Renal pelvis (tissue), 1 donor: ENCODE measurements at regions not wholly inside any gene's neighbourhood (a gene's known extent, or its start where the extent isn't known, plus 50 kb on each side); places are given as distances from the start of the nearest gene placed in this dataset.

Source experiments
- DNase-seq: peaks from one replicate; pipeline ENCODE4 v3.0.0-alpha.2; 2013

DNA sequence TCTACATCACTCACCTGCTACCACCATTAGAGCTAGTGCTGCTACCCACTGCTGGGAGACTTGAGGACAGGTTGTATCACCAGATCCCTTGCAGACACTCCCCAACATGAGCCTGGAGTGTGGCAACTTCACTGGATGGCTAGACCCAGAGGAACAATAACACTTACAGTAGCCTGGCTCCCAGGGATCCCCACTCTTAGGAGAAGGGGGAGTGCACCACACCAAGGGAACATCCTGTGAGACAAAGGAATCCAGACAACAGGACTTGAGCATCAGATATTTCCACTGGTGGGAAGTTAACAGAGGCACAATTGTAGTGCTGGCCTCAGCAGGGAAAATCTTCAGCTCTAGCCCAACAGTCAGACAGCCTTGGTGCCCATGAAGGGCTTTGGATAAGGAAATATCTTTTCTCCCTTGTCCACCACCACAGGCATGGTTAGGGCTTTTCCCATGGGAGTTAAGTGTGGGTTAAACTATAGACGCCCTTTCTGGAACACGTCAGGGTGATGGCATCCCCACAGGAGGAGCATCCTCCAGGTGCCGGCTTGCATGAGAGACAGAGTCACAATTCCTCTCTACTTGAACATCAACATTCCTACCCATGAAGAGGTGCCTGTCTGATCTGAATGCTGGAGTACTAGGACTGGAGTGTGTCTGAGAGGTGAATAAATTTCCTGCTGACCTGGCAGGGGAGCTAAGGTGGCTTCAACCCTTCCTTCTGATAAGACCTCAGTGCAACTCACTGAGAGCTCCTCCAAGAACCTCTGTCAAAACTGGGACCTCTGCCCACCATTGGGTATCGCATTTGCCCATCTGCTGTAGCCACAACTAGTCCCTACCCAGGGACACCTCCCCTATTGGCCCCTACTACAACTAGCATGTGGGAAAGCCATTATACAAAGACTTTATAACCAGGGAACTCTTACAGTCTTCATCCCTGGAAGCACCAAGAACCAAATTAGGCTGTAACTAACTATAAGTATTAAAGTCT, 55.4 kb upstream of the SIRPG start:
- no peak for DNase-seq

DNA sequence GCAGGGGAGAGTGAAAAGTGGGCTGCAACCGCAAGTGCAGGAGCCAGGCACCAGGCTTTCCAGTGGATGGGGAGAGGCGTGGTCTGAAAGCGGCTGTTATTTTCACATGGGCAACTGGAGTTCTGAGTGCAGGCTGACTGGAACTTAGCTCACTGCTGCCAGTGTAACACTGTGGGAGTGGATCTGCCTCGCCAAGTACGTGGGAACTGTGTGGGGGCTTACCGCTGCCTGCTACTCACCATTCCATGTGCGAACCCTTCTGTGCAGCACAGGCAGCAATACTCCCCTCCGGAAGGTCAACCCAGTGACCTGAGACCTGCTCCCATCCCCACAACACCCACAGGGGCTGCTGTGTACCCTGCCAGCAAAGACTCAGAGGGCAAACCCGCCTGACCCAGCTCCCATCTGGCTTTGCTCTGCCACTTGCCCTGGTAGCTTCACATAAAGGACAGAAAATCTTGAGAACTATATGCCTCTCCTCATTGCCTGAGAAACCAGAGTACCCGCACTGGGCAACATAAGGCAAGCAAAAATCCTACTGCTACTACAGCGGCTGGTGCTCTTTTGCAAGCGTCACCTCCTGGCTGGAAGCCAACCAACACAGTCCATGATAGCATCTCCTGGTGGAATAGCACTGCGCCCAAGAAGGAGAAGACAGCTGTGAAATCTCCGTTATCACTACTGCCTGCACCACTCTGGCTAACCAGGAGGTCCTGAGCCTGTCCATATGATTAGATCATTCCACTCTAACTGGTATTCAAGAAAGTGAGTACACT, 54.4 kb upstream of the SIRPG start:
- DNase-seq, result no peak

DNA sequence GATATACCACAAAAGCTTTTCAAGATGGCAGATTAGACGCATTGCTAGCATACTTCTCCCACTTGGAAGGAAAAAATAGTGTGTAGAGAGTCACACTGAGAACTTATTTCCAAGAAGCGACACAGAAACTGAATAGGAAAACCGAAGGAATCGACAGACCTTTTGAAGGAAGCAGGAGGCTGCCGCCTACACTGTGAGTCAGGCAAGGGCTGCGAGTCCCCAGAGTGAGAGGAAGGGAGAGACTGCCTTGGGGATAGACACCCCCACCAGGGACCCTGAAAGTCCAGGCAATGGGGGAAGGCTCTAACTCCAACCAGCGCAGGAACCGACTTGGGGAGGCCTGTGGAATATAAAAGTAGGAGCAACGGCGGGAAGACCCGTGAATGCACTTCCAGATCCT, 53.7 kb upstream of the SIRPG start:
- no peak for DNase-seq

DNA sequence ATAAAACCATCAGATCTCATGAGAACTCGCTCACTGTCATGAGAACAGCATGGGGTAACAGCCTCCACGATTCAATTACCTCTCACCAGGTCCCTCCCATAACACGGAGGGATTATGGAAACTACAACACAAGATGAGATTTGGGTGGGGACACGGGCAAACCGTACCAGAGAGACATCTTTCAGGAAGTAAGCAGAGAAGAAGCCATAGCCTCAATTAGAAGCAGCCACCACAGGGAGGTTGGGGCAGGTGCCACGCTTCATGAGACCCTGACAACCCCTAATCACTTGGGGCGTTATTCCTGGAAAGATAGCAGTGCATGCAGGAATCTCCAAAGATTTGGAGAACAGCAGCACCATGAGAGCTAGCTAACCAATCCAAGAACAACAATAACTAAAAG, 52.9 kb upstream of the SIRPG start:
- no peak for DNase-seq

DNA sequence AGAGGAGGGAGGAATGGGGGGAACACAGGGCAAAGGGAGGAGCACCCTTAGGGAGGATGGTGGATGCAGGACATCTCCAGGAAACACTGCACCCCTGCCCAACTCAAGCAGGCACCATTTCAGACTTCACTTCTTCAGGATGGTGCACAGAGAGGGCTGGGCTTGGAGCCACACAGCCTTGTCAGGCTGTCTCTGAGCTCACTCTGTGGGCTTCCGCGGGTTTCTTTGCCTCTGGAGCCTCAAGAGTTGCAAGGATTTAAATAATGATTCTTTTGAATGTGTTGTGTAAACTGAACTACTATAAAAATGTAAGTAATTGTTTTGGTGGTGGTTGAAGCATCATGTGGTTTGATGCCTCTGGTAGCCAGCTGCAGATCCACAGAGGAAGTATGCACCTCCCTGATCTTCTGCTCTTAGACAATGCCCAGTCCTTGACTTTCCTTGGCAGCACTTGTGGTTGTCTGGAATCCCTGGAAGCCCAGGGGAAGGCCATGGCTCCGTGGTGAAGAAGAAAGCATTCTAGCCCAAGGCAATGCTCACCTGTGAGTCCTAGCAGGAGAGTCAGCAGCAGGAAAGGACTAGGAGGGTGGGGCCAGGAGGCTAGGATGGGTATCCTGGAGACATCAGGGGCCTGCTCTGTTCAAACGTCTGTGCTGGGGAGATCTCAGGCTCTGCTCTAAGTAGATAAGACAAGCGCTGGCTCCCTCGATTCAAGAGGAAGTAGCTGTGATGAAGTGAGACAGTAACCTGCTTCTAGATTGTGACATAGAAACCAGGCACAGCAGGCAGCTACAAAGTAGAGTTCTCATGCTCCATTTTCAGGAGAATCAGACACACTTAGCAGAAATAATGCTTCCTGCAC, 50.2 kb upstream of the SIRPG start:
- no peak for DNase-seq
